ENCODE measurements at regions not wholly inside any gene's neighbourhood (a gene's known extent, or its start where the extent isn't known, plus 50 kb on each side); places are given as distances from the start of the nearest gene placed in this dataset.
"Not testable (repeated sequence)": the region's sequence is repeated elsewhere in the genome, so short reads cannot be mapped to it uniquely, and the experiment has no call there.

GRCh38 chr7:51369228-51369627 lies 52.6 kb upstream of the COBL start:
- not testable (repeated sequence) for FAIRE-seq; DNase-seq (ENCODE audit: insufficient read length, low spot score)

GRCh38 chr7:51368334-51368733 lies 51.7 kb upstream of the COBL start:
- no peak for FAIRE-seq
- no peak for DNase-seq (ENCODE audit: insufficient read length, low spot score)

GRCh38 chr7:51367614-51367968 lies 51.0 kb upstream of the COBL start:
- no peak for FAIRE-seq
- no peak for DNase-seq (ENCODE audit: insufficient read length, low spot score)

- FAIRE-seq (no peak), DNase-seq (ENCODE audit: insufficient read length, low spot score) (peak; percentile 20)
These were observed 50.5 kb upstream of the COBL start for GRCh38 chr7:51366930-51367613.
